AG09319 (cell line): ENCODE measurements at regions not wholly inside any gene's neighbourhood (a gene's known extent, or its start where the extent isn't known, plus 50 kb on each side); places are given as distances from the start of the nearest gene placed in this dataset.

Experiments used
- DNase-seq: peaks from one replicate; pipeline ENCODE4 v3.0.0-alpha.2; 2010; ENCODE audit warnings: low read depth; ENCODE audit errors: extremely low read depth
- CTCF ChIP-seq: IDR thresholded peaks from 2 replicates; pipeline ENCODE4 v1.5.1; 2011; ENCODE audit warnings: low read depth, mild to moderate bottlenecking, inconsistent platforms, low read length, moderate library complexity

- no peak for TF ChIP-seq CTCF
- DNase-seq: no peak
Observed at GRCh38 chr3:153702106-153702505, 419.1 kb upstream of the ARHGEF26 start.

- no peak for TF ChIP-seq CTCF
- no peak for DNase-seq
Observed at GRCh38 chr3:153704115-153704514, 417.1 kb upstream of the ARHGEF26 start.

- TF ChIP-seq CTCF: no peak
- no peak for DNase-seq
Observed at GRCh38 chr3:153706706-153707105, 414.5 kb upstream of the ARHGEF26 start.

DNA sequence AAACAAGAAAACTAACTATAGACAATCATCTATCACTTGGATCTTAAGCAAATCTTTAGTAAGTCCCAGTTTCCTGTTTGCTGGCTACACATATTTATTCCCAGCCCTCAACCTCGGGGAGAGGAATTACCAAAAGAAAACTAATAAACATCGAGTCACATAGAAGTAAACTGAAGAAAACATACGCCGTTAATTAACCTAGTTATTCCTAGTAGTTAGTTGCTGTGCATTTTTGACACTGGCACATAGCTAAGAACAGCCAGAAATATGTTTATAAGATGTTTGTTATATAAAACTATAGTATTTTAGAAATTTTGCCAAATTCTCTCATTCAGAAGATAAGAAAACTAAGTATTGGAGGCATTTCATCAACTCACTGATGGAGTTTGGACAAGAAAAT, 407.2 kb upstream of the ARHGEF26 start:
- no peak for DNase-seq
- TF ChIP-seq CTCF: no peak

GRCh38 chr3:153714588-153715290, 406.5 kb upstream of the ARHGEF26 start:
- no peak for TF ChIP-seq CTCF
- no peak for DNase-seq

GRCh38 chr3:153722157-153722556, 399.0 kb upstream of the ARHGEF26 start:
- no peak for DNase-seq
- TF ChIP-seq CTCF: no peak

- DNase-seq: no peak
- no peak for TF ChIP-seq CTCF
Observed at GRCh38 chr3:153731071-153731470, 390.1 kb upstream of the ARHGEF26 start.
